Liver (tissue), 8 donors: ENCODE measurements at regions not wholly inside any gene's neighbourhood (a gene's known extent, or its start where the extent isn't known, plus 50 kb on each side); places are given as distances from the start of the nearest gene placed in this dataset.

Experiments
- DNase-seq: peaks from one replicate; pipeline ENCODE4 v3.0.0-alpha.2; 2017; ENCODE audit warnings: low spot score
- H3K27ac ChIP-seq, 2 donors: one replicate each; pipeline ENCODE4 v1.7.0; 2013; ENCODE audit warnings: inconsistent platforms in 2 of 2, low read length in 2 of 2, control low read depth in 1 of 2, low read depth in 1 of 2, mild to moderate bottlenecking in 1 of 2
- H3K27me3 ChIP-seq, 4 donors: one replicate each; pipeline versions ENCODE4 v1.6.1 to v1.7.0; 2013; ENCODE audit warnings: low read length in 3 of 4, inconsistent platforms in 1 of 4, mild to moderate bottlenecking in 1 of 4, moderate library complexity in 1 of 4; ENCODE audit not compliant: control insufficient read depth in 4 of 4, insufficient read depth in 4 of 4
- H3K36me3 ChIP-seq, 4 donors: one replicate each; pipeline versions ENCODE4 v1.6.1 to v1.7.0; 2013; ENCODE audit warnings: low read length in 3 of 4, mild to moderate bottlenecking in 3 of 4, low read depth in 1 of 4, moderate library complexity in 1 of 4; ENCODE audit not compliant: control insufficient read depth in 4 of 4, insufficient read depth in 3 of 4
- H3K4me1 ChIP-seq, 4 donors: one replicate each; pipeline versions ENCODE4 v1.6.1 to v1.7.0; 2013; ENCODE audit warnings: low read length in 3 of 4, mild to moderate bottlenecking in 3 of 4, moderate library complexity in 1 of 4; ENCODE audit not compliant: control insufficient read depth in 4 of 4, insufficient read depth in 4 of 4
- H3K4me3 ChIP-seq, 3 donors: one replicate each; pipeline versions ENCODE4 v1.6.1 to v1.7.0; 2013; ENCODE audit warnings: low read length in 3 of 3, control low read depth in 1 of 3, low read depth in 1 of 3, mild to moderate bottlenecking in 1 of 3
- H3K9ac ChIP-seq, 2 donors: one replicate each; pipeline ENCODE4 v1.7.0; 2013; ENCODE audit warnings: low read length in 2 of 2, mild to moderate bottlenecking in 2 of 2, moderate library complexity in 2 of 2, control low read depth in 1 of 2, low read depth in 1 of 2
- H3K9me3 ChIP-seq, 4 donors: one replicate each; pipeline versions ENCODE4 v1.6.1 to v1.7.0; 2013; ENCODE audit warnings: low read length in 3 of 4; ENCODE audit not compliant: control insufficient read depth in 4 of 4
- EGR1 ChIP-seq, 2 donors: IDR thresholded peaks; 2 replicates each; pipeline ENCODE4 v1.6.1; 2016 to 2018; ENCODE audit warnings: antibody characterized with exemption in 2 of 2, low read depth in 2 of 2
- FOXA1 ChIP-seq: IDR thresholded peaks from 2 replicates; pipeline ENCODE4 v1.6.1; 2016; ENCODE audit warnings: antibody characterized with exemption
- FOXA2 ChIP-seq: IDR thresholded peaks from 2 replicates; pipeline ENCODE4 v1.6.1; 2016; ENCODE audit warnings: antibody characterized with exemption
- GABPA ChIP-seq, 2 donors: IDR thresholded peaks in 1 of 2; conservative IDR thresholded peaks in 1 of 2; 2 replicates each; pipeline ENCODE4 v1.6.1; 2016; ENCODE audit warnings: antibody characterized with exemption in 2 of 2, mild to moderate bottlenecking in 1 of 2, moderate library complexity in 1 of 2
- HNF4A ChIP-seq, 2 donors: conservative IDR thresholded peaks; 2 replicates each; pipeline ENCODE4 v1.6.1; 2016; ENCODE audit warnings: antibody characterized with exemption in 2 of 2, mild to moderate bottlenecking in 2 of 2
- HNF4G ChIP-seq: IDR thresholded peaks from 2 replicates; pipeline ENCODE4 v1.6.1; 2016; ENCODE audit warnings: antibody characterized with exemption
- NR2F2 ChIP-seq: IDR thresholded peaks from 2 replicates; pipeline ENCODE4 v1.6.1; 2016; ENCODE audit warnings: antibody characterized with exemption
- RAD21 ChIP-seq, 2 donors: IDR thresholded peaks; 2 replicates each; pipeline ENCODE4 v1.6.1; 2016; ENCODE audit warnings: antibody characterized with exemption in 2 of 2, mild to moderate bottlenecking in 2 of 2
- REST ChIP-seq: IDR thresholded peaks from 2 replicates; pipeline ENCODE4 v1.6.1; 2016; ENCODE audit warnings: antibody characterized with exemption, mild to moderate bottlenecking
- RXRA ChIP-seq, 2 donors: IDR thresholded peaks; 2 replicates each; pipeline ENCODE4 v1.6.1; 2017 to 2018; ENCODE audit warnings: antibody characterized with exemption in 2 of 2, mild to moderate bottlenecking in 1 of 2
- SP1 ChIP-seq: IDR thresholded peaks from 2 replicates; pipeline ENCODE4 v1.6.1; 2018; ENCODE audit warnings: antibody characterized with exemption, mild to moderate bottlenecking
- TAF1 ChIP-seq: conservative IDR thresholded peaks from 2 replicates; pipeline ENCODE4 v1.6.1; 2016; ENCODE audit warnings: antibody characterized with exemption, mild to moderate bottlenecking
- WGBS: extraction: QIAGEN DNeasy Blood & Tissue Kit; methylation state at CpG from one replicate; pipeline ENCODE4 v1.1.7; 2013; 5-methylcytosine and 5-hydroxymethylcytosine counted together
- TF ChIP-seq, protein P1 (sequence below): IDR thresholded peaks from 2 replicates; pipeline ENCODE4 v1.6.1; 2016; ENCODE audit warnings: antibody characterized with exemption
- TF ChIP-seq, protein P2 (sequence below): IDR thresholded peaks from 2 replicates; pipeline ENCODE4 v1.6.1; 2016; ENCODE audit warnings: antibody characterized with exemption
- TF ChIP-seq, protein P3 (sequence below): fragments of 150-350 bp; IDR thresholded peaks from 2 replicates; pipeline ENCODE4 v1.5.1; 2017; ENCODE audit warnings: improper control_type of control experiment, low read depth, low read length; ENCODE audit not compliant: missing input control
- TF ChIP-seq, protein P4 (sequence below): IDR thresholded peaks from 2 replicates; pipeline ENCODE4 v1.6.1; 2016; ENCODE audit warnings: antibody characterized with exemption
- donor health status: healthy.
- donor health status: healthy.
- donor health status: healthy.
- donor health status: healthy.
- donor health status: healthy.

DNA sequence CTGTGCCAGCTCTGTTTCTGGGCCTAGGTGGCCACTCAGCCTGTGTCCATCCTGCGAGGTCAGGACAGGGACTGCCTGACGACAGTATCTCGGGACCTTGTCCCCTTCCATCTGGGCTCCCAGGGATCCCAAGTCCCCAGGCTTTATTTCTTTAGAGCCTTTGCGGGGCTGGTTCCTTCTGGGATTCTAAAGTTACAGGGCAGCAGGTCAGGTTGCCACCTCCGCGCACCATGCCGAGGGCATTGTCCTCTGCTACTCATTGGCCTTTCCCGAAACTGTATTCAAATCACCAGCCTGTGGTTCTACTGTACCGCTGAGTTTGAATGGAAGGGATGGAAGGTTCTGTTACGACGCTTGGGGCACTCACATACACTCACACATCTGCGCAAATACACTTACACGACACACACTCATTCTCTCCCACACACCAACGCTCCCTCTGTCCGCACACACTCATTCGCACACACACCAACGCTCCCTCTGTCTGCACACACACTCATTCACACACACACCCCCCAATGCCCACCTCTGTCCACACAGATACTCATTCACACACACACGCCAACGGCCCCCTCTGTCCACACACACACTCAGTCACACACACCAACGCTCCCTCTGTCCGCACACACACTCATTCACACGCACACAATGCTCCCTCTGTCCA lies 59.8 kb upstream of the THBS2 start:
- DNase-seq = no peak
- Histone ChIP-seq H3K27me3 (no peaks in the 10 kb centered on the region), H3K27ac (no peak overlapping the region), H3K4me3 (no peak overlapping the region), H3K9me3 (no peaks in the 10 kb centered on the region), H3K9ac (no peak overlapping the region), H3K36me3 (no peaks in the 10 kb centered on the region), H3K4me1 (no peaks in the 10 kb centered on the region)
- TF ChIP-seq, protein P1, sequence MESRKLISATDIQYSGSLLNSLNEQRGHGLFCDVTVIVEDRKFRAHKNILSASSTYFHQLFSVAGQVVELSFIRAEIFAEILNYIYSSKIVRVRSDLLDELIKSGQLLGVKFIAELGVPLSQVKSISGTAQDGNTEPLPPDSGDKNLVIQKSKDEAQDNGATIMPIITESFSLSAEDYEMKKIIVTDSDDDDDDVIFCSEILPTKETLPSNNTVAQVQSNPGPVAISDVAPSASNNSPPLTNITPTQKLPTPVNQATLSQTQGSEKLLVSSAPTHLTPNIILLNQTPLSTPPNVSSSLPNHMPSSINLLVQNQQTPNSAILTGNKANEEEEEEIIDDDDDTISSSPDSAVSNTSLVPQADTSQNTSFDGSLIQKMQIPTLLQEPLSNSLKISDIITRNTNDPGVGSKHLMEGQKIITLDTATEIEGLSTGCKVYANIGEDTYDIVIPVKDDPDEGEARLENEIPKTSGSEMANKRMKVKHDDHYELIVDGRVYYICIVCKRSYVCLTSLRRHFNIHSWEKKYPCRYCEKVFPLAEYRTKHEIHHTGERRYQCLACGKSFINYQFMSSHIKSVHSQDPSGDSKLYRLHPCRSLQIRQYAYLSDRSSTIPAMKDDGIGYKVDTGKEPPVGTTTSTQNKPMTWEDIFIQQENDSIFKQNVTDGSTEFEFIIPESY = no peak
- no peak for TF ChIP-seq RAD21 (IDR thresholded peaks at IDR 0.05)
- TF ChIP-seq FOXA2 = no peak
- WGBS = 94% methylated on average over 22 of the region's 22 CpGs

GRCh38 chr6:169312658-169313346 lies 59.2 kb upstream of the THBS2 start:
- no peak for DNase-seq
- TF ChIP-seq NR2F2 (no peak), EGR1 (IDR thresholded peaks at IDR 0.05; ENCODE audit: low read depth in 2 of 2) (no peak), RAD21 (IDR thresholded peaks at IDR 0.05) (no peak), TAF1 (no peak), HNF4A (conservative IDR thresholded peaks at IDR 0.05) (no peak), GABPA (IDR thresholded peaks at IDR 0.05 in 1 of 2, conservative IDR thresholded peaks at IDR 0.05 in 1 of 2) (no peak), HNF4G (no peak), SP1 (no peak)
- TF ChIP-seq, protein P2, sequence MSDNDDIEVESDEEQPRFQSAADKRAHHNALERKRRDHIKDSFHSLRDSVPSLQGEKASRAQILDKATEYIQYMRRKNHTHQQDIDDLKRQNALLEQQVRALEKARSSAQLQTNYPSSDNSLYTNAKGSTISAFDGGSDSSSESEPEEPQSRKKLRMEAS = no peak
- TF ChIP-seq, protein P3, sequence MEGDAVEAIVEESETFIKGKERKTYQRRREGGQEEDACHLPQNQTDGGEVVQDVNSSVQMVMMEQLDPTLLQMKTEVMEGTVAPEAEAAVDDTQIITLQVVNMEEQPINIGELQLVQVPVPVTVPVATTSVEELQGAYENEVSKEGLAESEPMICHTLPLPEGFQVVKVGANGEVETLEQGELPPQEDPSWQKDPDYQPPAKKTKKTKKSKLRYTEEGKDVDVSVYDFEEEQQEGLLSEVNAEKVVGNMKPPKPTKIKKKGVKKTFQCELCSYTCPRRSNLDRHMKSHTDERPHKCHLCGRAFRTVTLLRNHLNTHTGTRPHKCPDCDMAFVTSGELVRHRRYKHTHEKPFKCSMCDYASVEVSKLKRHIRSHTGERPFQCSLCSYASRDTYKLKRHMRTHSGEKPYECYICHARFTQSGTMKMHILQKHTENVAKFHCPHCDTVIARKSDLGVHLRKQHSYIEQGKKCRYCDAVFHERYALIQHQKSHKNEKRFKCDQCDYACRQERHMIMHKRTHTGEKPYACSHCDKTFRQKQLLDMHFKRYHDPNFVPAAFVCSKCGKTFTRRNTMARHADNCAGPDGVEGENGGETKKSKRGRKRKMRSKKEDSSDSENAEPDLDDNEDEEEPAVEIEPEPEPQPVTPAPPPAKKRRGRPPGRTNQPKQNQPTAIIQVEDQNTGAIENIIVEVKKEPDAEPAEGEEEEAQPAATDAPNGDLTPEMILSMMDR = no peak
- 78% methylated on average over 14 of the region's 14 CpGs for WGBS

GRCh38 chr6:169310983-169311382 lies 57.3 kb upstream of the THBS2 start:
- no peak for DNase-seq
- no peaks in the 10 kb centered on the region for H3K27me3 ChIP-seq
- no peaks in the 10 kb centered on the region for H3K36me3 ChIP-seq
- no peaks in the 10 kb centered on the region for H3K4me1 ChIP-seq
- no peak overlapping the region for H3K4me3 ChIP-seq
- H3K27ac ChIP-seq = no peak overlapping the region
- no peaks in the 10 kb centered on the region for H3K9me3 ChIP-seq
- TF ChIP-seq, protein P1 = no peak
- no peak for TF ChIP-seq NR2F2
- TF ChIP-seq RXRA (IDR thresholded peaks at IDR 0.05) = no peak
- no peak for TF ChIP-seq RAD21 (IDR thresholded peaks at IDR 0.05)
- TF ChIP-seq FOXA2 = no peak
- TF ChIP-seq TAF1 = no peak
- TF ChIP-seq HNF4G = no peak
- TF ChIP-seq HNF4A (conservative IDR thresholded peaks at IDR 0.05) = no peak
- TF ChIP-seq, protein P4, sequence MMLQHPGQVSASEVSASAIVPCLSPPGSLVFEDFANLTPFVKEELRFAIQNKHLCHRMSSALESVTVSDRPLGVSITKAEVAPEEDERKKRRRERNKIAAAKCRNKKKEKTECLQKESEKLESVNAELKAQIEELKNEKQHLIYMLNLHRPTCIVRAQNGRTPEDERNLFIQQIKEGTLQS = no peak
- TF ChIP-seq FOXA1 = no peak
- no peak for TF ChIP-seq REST
- 89% methylated on average over 3 of the region's 3 CpGs for WGBS
- H3K9ac ChIP-seq = no peak overlapping the region

More at GRCh38 chr6:169312658-169313346, 59.2 kb upstream of the THBS2 start:
- no peak overlapping the region for H3K27ac ChIP-seq
- no peaks in the 10 kb centered on the region for H3K36me3 ChIP-seq
- no peak overlapping the region for H3K4me3 ChIP-seq
- no peaks in the 10 kb centered on the region for H3K9me3 ChIP-seq
- no peaks in the 10 kb centered on the region for H3K4me1 ChIP-seq
- no peak overlapping the region for H3K9ac ChIP-seq
- H3K27me3 ChIP-seq = no peaks in the 10 kb centered on the region
